NCI-H748 (cell line): ENCODE measurements at regions not wholly inside any gene's neighbourhood (a gene's known extent, or its start where the extent isn't known, plus 50 kb on each side); places are given as distances from the start of the nearest gene placed in this dataset.
A peak's percentile ranks its signal among the peaks of the same experiment; 100 is the strongest.

Source experiments
- DNase-seq: peaks from one replicate; lab custom pipeline; 2025; ENCODE audit not compliant: unreplicated experiment; lab: John Stamatoyannopoulos, UW

GRCh38 chr2:104385743-104386142, 468.2 kb upstream of the POU3F3 start:
- no peak for DNase-seq

- DNase-seq, result no peak
Measured at GRCh38 chr2:104388296-104388695, 465.6 kb upstream of the POU3F3 start.

- DNase-seq, result no peak
Measured at GRCh38 chr2:104402825-104403224, 451.1 kb upstream of the POU3F3 start.

- no peak for DNase-seq
Measured at GRCh38 chr2:104404526-104404925, 449.4 kb upstream of the POU3F3 start.

- peak; percentile 6 for DNase-seq
Measured at GRCh38 chr2:104405623-104406022, 448.3 kb upstream of the POU3F3 start.

GRCh38 chr2:104406261-104406726, 447.6 kb upstream of the POU3F3 start:
- peak; percentile 87 for DNase-seq

- DNase-seq, result no peak
Measured at GRCh38 chr2:104407641-104408040, 446.3 kb upstream of the POU3F3 start.

- DNase-seq, result no peak
Measured at GRCh38 chr2:104408266-104408665, 445.6 kb upstream of the POU3F3 start.

- no peak for DNase-seq
Measured at GRCh38 chr2:104410136-104410535, 443.8 kb upstream of the POU3F3 start.

GRCh38 chr2:104412384-104412783, 441.5 kb upstream of the POU3F3 start:
- peak; percentile 50 for DNase-seq

GRCh38 chr2:104413890-104414289, 440.0 kb upstream of the POU3F3 start:
- no peak for DNase-seq

- DNase-seq, result peak; percentile 4
Measured at GRCh38 chr2:104415284-104415683, 438.6 kb upstream of the POU3F3 start.

GRCh38 chr2:104416339-104417000, 437.4 kb upstream of the POU3F3 start:
- peak; percentile 95 for DNase-seq

GRCh38 chr2:104420420-104420819, 433.5 kb upstream of the POU3F3 start:
- no peak for DNase-seq

- no peak for DNase-seq
Measured at GRCh38 chr2:104420953-104421352, 433.0 kb upstream of the POU3F3 start.

- no peak for DNase-seq
Measured at GRCh38 chr2:104425850-104426595, 427.9 kb upstream of the POU3F3 start.

- DNase-seq, result no peak
Measured at GRCh38 chr2:104428155-104428554, 425.8 kb upstream of the POU3F3 start.

- DNase-seq, result no peak
Measured at GRCh38 chr2:104429639-104430358, 424.1 kb upstream of the POU3F3 start.

GRCh38 chr2:104430359-104430740, 423.6 kb upstream of the POU3F3 start:
- peak; percentile 92 for DNase-seq

GRCh38 chr2:104430852-104431251, 423.1 kb upstream of the POU3F3 start:
- DNase-seq, result peak; percentile 32

GRCh38 chr2:104431701-104432121, 422.2 kb upstream of the POU3F3 start:
- peak; percentile 62 for DNase-seq

GRCh38 chr2:104432401-104432800, 421.5 kb upstream of the POU3F3 start:
- DNase-seq, result peak; percentile 6
